Right lobe of liver (tissue), 4 donors: ENCODE measurements at regions not wholly inside any gene's neighbourhood (a gene's known extent, or its start where the extent isn't known, plus 50 kb on each side); places are given as distances from the start of the nearest gene placed in this dataset.

ENCODE experiments used
- CTCF ChIP-seq, 4 donors: fragments of 200-600 bp in 3 of 4; fragments of 450-650 bp in 1 of 4; IDR thresholded peaks; one replicate each; pipeline versions ENCODE4 v1.5.1 to v1.8.0; 2016 to 2022; ENCODE audit warnings: antibody characterized with exemption in 4 of 4, mild to moderate bottlenecking in 2 of 4
- POLR2A ChIP-seq: fragments of 450-650 bp; IDR thresholded peaks from one replicate; pipeline ENCODE4 v1.6.1; 2017; ENCODE audit warnings: antibody characterized with exemption, mild to moderate bottlenecking
- donor health status: DM: no; HTN: no; CAD: no.
- donor health status: DM: no; HTN: no; CAD: no.
- donor health status: DM: no; HTN: yes; CAD: no.

- TF ChIP-seq CTCF (IDR thresholded peaks at IDR 0.05) (no peak), POLR2A (no peak)
Observed at GRCh38 chr12:30358671-30359070, 337.0 kb downstream of the IPO8 start.
